Stimulated activated CD4-positive, alpha-beta T cell treated with anti-CD3 and anti-CD28 coated beads, Interleukin-4, amount 100 ng/mL, for 24 hours (primary cell): ENCODE measurements at regions not wholly inside any gene's neighbourhood (a gene's known extent, or its start where the extent isn't known, plus 50 kb on each side); places are given as distances from the start of the nearest gene placed in this dataset.
A peak's percentile ranks its signal among the peaks of the same experiment; 100 is the strongest.

Source experiments
- DNase-seq: peaks from one replicate; pipeline ENCODE4 v3.0.0-alpha.2; 2020

- DNase-seq = no peak
Measured at GRCh38 chr1:189821833-189822232, 655.8 kb downstream of the BRINP3 start.

- no peak for DNase-seq
Measured at GRCh38 chr1:189834813-189835212, 642.9 kb downstream of the BRINP3 start.

GRCh38 chr1:189847613-189848012, 630.1 kb downstream of the BRINP3 start:
- no peak for DNase-seq

- DNase-seq = no peak
Measured at GRCh38 chr1:189851806-189852367, 625.8 kb downstream of the BRINP3 start.

GRCh38 chr1:189859385-189859977, 618.2 kb downstream of the BRINP3 start:
- peak; percentile 4 for DNase-seq

GRCh38 chr1:189866606-189867005, 611.1 kb downstream of the BRINP3 start:
- DNase-seq = no peak

DNA sequence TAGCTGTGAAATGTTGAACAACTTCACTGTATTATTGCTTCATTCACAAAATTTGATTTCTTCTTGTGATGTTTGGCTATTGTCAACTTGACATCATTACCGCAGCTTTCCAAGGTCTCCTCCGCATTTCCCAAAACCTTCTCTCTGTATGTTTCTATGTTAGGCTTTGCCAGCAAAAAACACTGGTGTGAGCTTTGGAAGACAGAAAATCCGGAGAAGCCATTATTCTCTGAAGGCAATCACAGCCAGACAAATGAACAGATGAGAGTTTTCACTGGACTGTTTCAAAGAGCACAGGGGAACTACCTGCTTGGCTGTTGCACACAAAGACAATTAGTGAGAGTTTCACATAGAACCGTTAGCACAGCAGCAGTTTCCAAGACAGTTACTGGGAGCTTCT, 609.6 kb downstream of the BRINP3 start:
- DNase-seq = no peak

DNA sequence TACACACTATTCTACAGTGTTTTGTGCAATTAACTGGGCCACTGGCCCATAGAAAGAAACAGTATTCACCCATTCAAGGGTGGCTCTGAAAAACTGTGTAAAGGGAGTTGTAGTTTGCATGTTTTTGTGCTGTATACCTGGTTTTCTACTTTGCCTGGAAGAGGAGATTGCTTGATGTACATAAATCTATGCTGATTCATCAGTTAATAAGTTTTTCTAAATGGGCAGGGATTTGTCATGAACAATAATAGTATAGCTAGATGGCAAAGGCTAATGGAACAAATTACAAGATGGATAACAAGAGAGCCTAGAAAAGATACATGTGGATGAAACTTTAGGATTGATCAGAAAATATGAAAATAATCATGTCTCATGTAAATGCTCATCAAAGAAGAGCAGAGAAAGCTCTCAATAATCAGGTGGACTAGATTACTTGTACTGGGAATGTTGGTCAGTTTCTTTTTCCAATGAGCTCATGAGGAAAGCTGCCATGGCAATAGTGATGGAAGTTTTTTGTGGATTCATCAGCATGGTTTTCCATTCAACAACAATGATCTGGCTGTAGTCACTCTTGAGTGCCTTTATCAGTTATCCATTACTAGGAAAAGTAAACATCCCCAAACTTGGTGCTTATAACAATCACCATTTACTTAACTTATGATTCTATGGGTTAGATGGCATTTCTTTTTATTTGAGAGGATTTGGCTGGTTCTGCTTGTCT, 602.8 kb downstream of the BRINP3 start:
- no peak for DNase-seq

- no peak for DNase-seq
Measured at GRCh38 chr1:189880135-189880534, 597.5 kb downstream of the BRINP3 start.

DNA sequence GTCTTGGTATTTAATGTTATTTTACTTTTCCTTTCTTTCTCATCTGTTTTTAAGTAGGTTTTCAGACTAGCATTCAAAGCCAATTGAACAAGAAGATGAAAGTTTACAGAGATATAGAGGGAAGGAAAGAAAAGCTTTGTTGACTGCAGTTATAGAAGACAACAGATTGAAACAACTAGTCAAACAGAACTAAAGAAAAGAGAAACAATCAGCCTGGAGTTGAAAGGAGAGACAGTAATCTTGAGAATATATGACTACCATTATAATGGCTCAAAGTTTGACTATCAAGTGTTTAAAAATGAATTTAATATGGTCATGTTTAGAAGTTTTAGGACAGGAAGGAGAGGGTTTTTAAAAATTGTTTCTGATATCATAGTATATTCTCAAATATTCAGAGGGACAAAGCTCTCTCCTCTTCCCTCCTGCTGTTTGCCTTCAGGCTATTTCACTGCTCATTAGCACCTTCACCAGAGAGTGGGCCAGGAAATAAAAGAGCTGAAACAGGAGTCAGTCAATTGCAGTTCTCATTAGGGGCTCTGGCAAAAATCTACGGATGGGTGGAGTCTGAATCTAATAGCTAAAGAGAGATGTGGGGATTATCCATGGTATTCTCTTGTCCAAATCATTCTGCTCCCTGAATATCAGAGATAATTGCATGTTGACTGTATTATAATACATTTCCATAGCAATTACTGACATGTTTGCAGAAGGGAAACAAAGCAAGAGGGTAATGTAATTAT, 577.8 kb downstream of the BRINP3 start:
- DNase-seq = no peak

DNA sequence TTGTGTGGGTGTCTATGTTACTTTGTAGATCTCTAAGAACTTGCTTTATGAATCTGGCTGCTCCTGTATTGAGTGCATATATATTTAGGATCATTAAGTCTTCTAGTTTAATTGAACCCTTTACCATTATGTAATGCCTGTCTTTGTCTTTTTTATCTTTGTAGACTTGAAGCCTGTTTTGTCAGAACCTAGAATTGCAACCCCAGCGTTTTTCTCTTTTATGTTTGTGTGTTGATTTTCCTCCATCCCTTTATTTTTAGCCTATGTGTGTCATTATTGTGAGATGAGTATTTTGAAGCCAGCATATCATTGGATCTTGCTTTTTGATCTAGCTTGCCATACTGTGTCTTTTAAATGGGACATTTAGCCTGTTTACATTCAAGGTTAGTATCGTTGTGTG, 573.2 kb downstream of the BRINP3 start:
- DNase-seq = no peak

DNA sequence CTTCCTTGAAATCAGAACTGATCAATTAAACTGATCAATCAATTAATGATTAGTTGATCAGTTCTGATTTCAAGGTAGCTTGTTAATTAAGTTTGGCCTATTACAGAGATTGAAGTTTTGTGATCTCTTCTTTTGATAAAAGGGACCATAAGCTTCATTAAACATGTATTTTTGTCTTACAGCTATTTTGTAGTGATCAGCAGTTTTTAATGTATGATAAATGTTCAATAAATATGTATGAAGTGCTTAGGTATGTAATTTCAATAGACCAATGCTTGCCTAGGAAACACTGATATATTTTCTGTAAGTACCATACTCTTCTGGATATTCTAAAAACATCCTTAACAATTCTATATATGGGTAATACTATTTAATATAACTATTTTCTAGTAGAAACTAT, 569.6 kb downstream of the BRINP3 start:
- no peak for DNase-seq

GRCh38 chr1:189921613-189922012, 556.1 kb downstream of the BRINP3 start:
- no peak for DNase-seq

DNA sequence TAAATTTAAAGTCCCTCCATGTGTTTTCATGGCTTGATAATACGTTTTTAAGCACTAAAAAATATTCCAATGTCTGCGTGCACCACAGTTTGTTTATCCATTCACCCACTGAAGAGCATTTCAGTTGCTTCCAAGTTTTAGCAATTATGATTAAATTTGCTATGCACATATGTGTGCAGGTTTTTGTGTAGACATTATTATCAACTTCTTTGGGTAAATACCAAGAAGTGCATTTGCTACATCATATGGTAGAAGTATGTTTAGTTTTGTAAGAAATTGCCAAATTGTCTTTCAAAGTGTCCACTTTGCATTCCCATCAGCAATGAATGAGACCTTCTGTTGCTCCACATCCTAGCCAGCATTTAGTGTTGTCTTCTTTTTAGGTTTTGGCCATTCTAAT, 550.0 kb downstream of the BRINP3 start:
- no peak for DNase-seq

DNA sequence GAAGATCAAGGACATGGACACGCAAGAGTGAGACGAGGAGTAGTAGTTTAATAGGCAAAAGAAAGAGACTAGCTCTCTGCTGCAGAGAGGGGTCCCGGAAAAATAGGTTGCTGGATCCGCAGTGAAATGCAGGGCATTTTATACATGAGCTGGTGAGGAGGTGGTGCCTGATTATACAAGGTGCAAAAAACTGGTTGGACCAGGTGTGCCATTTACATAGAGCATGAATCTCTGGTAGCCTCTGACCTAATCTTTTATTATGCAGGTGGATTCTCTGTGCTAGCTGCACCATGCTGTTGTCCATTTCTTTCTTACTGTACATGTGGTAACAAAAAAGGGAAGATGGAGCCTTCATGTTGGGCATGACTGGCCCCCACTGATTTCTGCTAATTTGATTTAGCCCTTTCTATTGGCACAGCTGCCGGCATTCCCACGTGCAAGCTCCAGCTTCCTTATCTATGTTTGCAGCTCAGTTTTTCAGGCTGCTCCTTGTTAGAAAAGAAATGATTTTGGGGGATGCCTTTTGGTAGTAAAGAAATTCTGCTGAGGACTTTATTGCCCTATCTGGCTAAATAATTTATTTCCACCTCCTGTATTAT, 548.1 kb downstream of the BRINP3 start:
- DNase-seq = no peak

- DNase-seq = no peak
Measured at GRCh38 chr1:189936861-189937260, 540.8 kb downstream of the BRINP3 start.

DNA sequence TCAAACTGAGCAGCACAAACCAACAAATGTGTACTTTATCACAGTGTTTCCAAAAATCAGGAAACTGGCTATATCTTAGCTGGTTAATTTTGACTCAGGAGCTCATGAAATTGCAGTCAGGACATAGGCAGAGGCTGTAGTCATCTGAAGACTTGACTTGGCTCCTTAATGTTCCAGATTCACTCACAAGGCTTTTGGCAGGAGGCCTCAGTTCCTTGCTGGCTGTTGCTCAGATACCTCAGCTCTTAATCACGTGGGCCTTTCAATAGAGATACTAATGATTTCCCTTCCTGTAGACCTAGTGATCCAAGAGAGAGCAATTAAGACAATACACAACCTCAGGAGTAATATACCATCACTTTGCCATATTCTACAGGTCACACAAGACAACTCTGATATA, 537.7 kb downstream of the BRINP3 start:
- no peak for DNase-seq

GRCh38 chr1:189941922-189942321, 535.7 kb downstream of the BRINP3 start:
- no peak for DNase-seq

GRCh38 chr1:189958756-189959155, 518.9 kb downstream of the BRINP3 start:
- DNase-seq = no peak

GRCh38 chr1:189960769-189961168, 516.9 kb downstream of the BRINP3 start:
- DNase-seq = no peak

DNA sequence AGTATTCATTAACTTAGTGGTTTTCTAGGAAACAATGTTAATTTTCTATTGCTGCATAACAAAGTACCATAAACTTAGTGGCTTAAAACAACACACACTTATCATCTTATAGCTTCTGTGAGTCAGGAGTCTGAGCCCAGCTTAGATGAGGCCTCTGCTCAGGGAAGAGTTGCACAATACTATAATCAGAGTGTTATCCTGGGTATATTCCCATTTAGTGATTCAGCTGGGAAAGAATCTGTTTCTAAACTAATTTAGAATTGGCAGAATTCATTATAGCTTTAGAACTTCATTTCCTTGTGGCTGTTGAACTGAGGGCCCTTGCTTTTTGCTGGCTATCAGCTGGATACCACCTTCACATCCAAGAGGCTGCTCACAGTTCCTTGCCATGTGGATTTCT, 515.5 kb downstream of the BRINP3 start:
- DNase-seq = no peak

- no peak for DNase-seq
Measured at GRCh38 chr1:189970331-189971230, 507.1 kb downstream of the BRINP3 start.
